ENCODE measurements at regions not wholly inside any gene's neighbourhood (a gene's known extent, or its start where the extent isn't known, plus 50 kb on each side); places are given as distances from the start of the nearest gene placed in this dataset.

GRCh38 chr3:82276992-82277391 lies 515.5 kb upstream of the GBE1 start:
- ATAC-seq (no peak), DNase-seq (no peak)
- Histone ChIP-seq H3K4me3 (no peak overlapping the region), H3K27ac (no peak overlapping the region), H3K27me3 (no peaks in the 10 kb centered on the region), H3K4me1 (no peaks in the 10 kb centered on the region), H3K36me3 (no peaks in the 10 kb centered on the region), H3K9me3 (no peaks in the 10 kb centered on the region)
- intact Hi-C loops (cut with DNase I; ENCODE audit: low total_unique reads): no loop called here
- TF ChIP-seq CTCF (IDR thresholded peaks at IDR 0.05 in 4 of 5, conservative IDR thresholded peaks at IDR 0.05 in 1 of 5) (no peak), POLR2A (IDR thresholded peaks at IDR 0.05) (no peak)
- in situ Hi-C loops (cut with MboI; ENCODE audit: low sequenced_read_pairs in 4 of 4): no loop called here

DNA sequence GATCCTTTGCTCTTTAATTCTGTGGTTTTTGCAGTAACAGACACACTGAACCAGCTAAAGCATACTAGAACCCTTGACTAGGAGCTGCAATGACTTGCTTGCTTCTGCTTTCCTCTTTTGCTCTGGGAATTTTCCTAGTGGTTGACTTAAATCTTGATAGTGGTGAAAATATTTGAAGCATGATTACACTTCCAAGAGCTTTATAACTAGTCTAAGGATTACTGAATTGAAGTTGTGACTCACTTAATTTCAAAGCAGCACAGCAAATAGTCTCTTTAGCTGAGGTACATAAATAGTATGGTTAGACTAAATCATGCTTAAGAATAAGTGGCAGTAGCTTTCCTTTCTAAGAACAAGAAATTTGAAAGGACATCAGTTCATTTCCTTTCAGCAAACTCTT lies 513.5 kb upstream of the GBE1 start:
- no peak overlapping the region for H3K4me3 ChIP-seq
- ATAC-seq (no peak), DNase-seq (no peak)
- no peaks in the 10 kb centered on the region for H3K9me3 ChIP-seq
- no peak overlapping the region for H3K27ac ChIP-seq
- intact Hi-C loops (cut with DNase I; ENCODE audit: low total_unique reads) (no loop called here), in situ Hi-C loops (cut with MboI; ENCODE audit: low sequenced_read_pairs in 4 of 4) (no loop called here)
- H3K36me3 ChIP-seq: no peaks in the 10 kb centered on the region
- TF ChIP-seq POLR2A (IDR thresholded peaks at IDR 0.05) (no peak), CTCF (IDR thresholded peaks at IDR 0.05 in 4 of 5, conservative IDR thresholded peaks at IDR 0.05 in 1 of 5) (no peak)
- H3K4me1 ChIP-seq: no peaks in the 10 kb centered on the region
- H3K27me3 ChIP-seq: no peaks in the 10 kb centered on the region

GRCh38 chr3:82265747-82266146 lies 504.3 kb upstream of the GBE1 start:
- intact Hi-C loops (cut with DNase I; ENCODE audit: low total_unique reads) (no loop called here), in situ Hi-C loops (cut with MboI; ENCODE audit: low sequenced_read_pairs in 4 of 4) (no loop called here)
- no peaks in the 10 kb centered on the region for H3K36me3 ChIP-seq
- H3K4me3 ChIP-seq: no peak overlapping the region
- no peak for DNase-seq
- no peaks in the 10 kb centered on the region for H3K9me3 ChIP-seq
- no peaks in the 10 kb centered on the region for H3K27me3 ChIP-seq
- H3K27ac ChIP-seq: no peak overlapping the region
- H3K4me1 ChIP-seq: no peaks in the 10 kb centered on the region
- TF ChIP-seq CTCF (IDR thresholded peaks at IDR 0.05 in 4 of 5, conservative IDR thresholded peaks at IDR 0.05 in 1 of 5) (no peak), POLR2A (IDR thresholded peaks at IDR 0.05) (no peak)
- ATAC-seq: no peak

GRCh38 chr3:82262193-82262592 lies 500.7 kb upstream of the GBE1 start:
- no peak for DNase-seq
- intact Hi-C loops (cut with DNase I; ENCODE audit: low total_unique reads): no loop called here
- H3K36me3 ChIP-seq: no peaks in the 10 kb centered on the region
- H3K27me3 ChIP-seq: no peaks in the 10 kb centered on the region
- no peaks in the 10 kb centered on the region for H3K4me1 ChIP-seq
- TF ChIP-seq CTCF (IDR thresholded peaks at IDR 0.05 in 4 of 5, conservative IDR thresholded peaks at IDR 0.05 in 1 of 5) (no peak), POLR2A (IDR thresholded peaks at IDR 0.05) (no peak)
- H3K4me3 ChIP-seq: no peak overlapping the region
- no peak overlapping the region for H3K27ac ChIP-seq
- no peak for ATAC-seq
- in situ Hi-C loops (cut with MboI; ENCODE audit: low sequenced_read_pairs in 4 of 4): no loop called here
- H3K9me3 ChIP-seq: no peaks in the 10 kb centered on the region

DNA sequence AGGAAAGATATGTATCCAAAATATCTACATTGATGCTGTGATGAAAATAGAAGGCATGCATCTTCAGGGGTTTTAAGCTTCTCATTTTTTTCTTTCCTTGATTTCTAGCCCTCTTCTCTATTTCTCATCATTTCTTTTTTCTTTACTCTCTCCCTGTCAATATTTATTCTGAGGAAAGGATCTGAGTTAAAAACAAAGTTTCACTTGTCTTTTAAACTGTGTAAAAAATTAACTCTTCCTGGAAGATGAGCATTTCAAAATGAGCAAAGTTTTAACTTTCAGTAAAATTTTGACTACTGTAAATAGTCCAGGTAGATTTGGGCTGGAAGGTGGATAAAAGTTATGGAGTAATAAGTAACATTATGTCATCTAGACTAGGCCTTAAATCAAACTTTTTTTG lies 500.2 kb upstream of the GBE1 start:
- intact Hi-C loops (cut with DNase I; ENCODE audit: low total_unique reads): no loop called here
- in situ Hi-C loops (cut with MboI; ENCODE audit: low sequenced_read_pairs in 4 of 4): no loop called here
- Histone ChIP-seq H3K27ac (no peak overlapping the region), H3K4me3 (no peak overlapping the region), H3K9me3 (no peaks in the 10 kb centered on the region), H3K4me1 (no peaks in the 10 kb centered on the region), H3K27me3 (no peaks in the 10 kb centered on the region), H3K36me3 (no peaks in the 10 kb centered on the region)
- ATAC-seq (no peak), DNase-seq (no peak)
- TF ChIP-seq CTCF (IDR thresholded peaks at IDR 0.05 in 4 of 5, conservative IDR thresholded peaks at IDR 0.05 in 1 of 5) (no peak), POLR2A (IDR thresholded peaks at IDR 0.05) (no peak)
